Brain pericyte (primary cell): ENCODE measurements at regions not wholly inside any gene's neighbourhood (a gene's known extent, or its start where the extent isn't known, plus 50 kb on each side); places are given as distances from the start of the nearest gene placed in this dataset.
"Not testable (repeated sequence)": the region's sequence is repeated elsewhere in the genome, so short reads cannot be mapped to it uniquely, and the experiment has no call there.

Experiments used
- DNase-seq: peaks from one replicate; pipeline ENCODE4 v3.0.0-alpha.2; 2012; ENCODE audit warnings: low read depth, low spot score

DNA sequence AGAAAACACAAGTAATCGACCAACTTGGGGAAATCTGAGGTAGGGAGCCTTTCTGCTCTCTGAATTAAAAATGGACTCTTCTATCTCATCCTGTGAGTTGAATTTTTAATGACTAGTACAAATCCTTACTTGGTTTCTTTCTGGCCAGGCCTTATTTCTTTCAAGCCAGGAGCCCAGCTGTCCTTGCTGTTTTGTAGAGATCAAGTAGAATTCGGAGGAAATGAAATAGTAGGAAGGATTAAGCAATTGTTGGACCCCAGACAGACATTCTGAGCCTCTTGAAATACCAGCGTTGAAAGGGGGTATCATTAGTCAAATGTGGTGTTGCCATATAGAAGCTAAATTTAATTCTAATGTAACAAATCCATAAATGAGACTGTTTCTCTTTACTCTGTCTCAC is 53.7 kb upstream of the SMIM15 start:
- no peak for DNase-seq

GRCh38 chr5:61216741-61217140 is 54.5 kb upstream of the SMIM15 start:
- no peak for DNase-seq

GRCh38 chr5:61217214-61217613 is 54.9 kb upstream of the SMIM15 start:
- DNase-seq, result no peak

- DNase-seq, result no peak
Measured at GRCh38 chr5:61228229-61228628, 66.0 kb upstream of the SMIM15 start.

DNA sequence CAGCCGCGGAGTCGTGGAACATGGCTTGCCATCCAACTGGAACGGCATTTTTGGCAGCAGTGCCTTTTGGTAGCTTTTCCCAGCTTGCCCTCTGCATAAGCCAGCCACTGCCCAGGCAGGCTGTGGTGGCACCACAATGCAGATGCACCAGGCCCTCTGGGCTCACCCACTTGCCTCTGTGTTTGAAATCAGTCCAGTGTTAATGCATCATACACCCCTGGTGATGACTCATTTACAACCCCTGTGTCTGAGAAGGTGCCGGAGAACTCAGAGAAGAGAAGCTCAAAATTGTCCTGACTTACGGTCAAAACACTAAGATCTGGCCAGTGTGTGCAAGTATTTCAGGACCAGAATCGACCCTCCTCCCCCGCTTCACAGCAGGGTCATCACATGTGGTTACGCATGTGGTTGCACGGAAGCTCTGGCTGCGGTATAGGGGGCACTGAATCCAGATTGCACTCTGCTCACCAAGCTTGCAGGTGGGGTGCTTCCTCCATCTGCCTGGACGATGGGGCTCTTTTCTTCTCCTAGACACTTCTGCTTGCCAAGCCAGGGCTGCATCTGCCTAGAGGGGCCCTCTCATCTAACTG is 66.5 kb upstream of the SMIM15 start:
- no peak for DNase-seq

- no peak for DNase-seq
Measured at GRCh38 chr5:61229416-61229815, 67.1 kb upstream of the SMIM15 start.

GRCh38 chr5:61230492-61230891 is 68.2 kb upstream of the SMIM15 start:
- DNase-seq, result no peak

GRCh38 chr5:61231813-61232212 is 69.5 kb upstream of the SMIM15 start:
- DNase-seq, result no peak

- peak; percentile 42 for DNase-seq
Measured at GRCh38 chr5:61232490-61233050, 70.3 kb upstream of the SMIM15 start.

DNA sequence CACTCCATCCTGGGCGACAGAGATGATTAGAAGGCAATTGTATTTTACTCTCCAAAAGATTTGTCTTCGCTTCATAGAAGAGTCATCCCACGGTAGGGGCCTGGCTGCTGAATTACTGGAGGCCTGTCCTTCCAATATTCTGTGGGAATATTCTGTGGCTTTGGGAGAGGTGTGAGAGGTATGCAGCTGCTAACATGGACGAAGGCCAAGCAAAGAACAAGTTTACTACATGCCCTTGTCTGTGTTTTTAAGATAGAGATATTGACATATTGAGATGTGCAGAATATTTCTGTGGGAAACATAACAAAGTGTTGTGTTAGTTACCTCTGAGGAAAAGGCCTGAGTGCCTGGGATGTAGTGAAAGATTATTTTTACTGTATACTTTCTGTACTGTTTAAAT is 71.8 kb upstream of the SMIM15 start:
- no peak for DNase-seq

- not testable (repeated sequence) for DNase-seq
Measured at GRCh38 chr5:61236715-61237114, 74.4 kb upstream of the SMIM15 start.

DNA sequence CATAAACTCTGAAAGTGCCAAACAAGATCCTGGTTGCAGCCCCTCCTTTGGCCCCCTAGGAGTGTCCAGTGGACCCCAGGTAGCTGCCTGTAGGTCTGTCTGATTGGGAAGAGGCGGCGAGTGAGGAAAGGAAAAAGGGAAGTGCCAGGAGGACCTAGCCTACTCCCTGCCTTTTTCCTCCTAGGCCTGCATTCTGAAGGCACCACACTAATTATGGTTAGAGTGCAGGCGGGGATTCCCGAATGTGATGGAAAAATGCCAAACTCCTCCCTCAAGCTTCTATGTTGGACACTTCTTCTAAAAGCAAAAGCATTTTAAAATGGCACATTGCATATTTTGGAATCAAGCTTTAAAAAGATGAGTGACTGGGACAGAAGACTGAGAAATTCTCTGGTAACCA is 83.2 kb upstream of the SMIM15 start:
- no peak for DNase-seq

- no peak for DNase-seq
Measured at GRCh38 chr5:61245936-61246335, 83.7 kb upstream of the SMIM15 start.

- DNase-seq, result no peak
Measured at GRCh38 chr5:61246768-61247307, 84.6 kb upstream of the SMIM15 start.

- DNase-seq, result no peak
Measured at GRCh38 chr5:61251874-61252642, 80.0 kb upstream of the ZSWIM6 start.

- no peak for DNase-seq
Measured at GRCh38 chr5:61252643-61252925, 79.5 kb upstream of the ZSWIM6 start.

- no peak for DNase-seq
Measured at GRCh38 chr5:61253547-61253946, 78.5 kb upstream of the ZSWIM6 start.

- DNase-seq, result no peak
Measured at GRCh38 chr5:61254969-61255555, 77.0 kb upstream of the ZSWIM6 start.

GRCh38 chr5:61256474-61256873 is 75.6 kb upstream of the ZSWIM6 start:
- DNase-seq, result no peak

DNA sequence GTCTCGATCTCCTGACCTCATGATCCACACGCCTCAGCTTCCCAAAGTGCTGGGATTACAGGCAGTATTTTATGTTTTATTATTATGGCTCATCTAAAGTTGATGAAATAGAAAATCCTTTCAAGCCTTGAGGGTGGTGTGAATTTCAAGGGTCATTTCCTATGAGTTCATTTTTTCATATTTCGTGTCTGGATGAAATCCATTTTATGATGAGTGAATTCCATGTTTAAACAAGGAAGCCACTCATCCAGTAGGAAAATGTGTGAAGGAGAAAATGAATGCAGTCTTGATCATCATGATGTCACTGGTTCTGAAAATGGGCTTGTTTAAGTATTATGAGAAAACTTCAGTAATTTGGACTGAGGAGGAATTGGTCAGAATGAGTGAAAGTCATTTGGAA is 74.6 kb upstream of the ZSWIM6 start:
- no peak for DNase-seq

DNA sequence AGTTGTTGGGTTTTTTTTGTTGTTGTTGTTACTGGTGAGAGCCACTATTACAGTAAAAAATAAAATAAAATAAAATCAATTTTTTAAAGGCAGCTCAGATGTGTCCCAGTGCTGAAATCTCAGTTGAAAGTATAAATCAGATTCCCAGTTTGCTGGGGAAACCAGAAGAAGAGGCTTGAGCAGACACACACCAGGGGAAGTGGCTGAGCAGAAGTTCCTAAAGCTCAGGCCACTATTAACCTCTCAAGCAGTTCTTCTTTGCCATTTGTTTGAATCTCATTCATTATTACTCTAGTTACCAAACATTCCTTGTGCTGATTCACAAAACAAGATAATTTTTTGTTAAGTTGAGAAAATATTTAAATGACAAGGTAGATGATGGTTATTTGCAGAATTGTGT is 70.9 kb upstream of the ZSWIM6 start:
- no peak for DNase-seq

GRCh38 chr5:61262080-61262479 is 70.0 kb upstream of the ZSWIM6 start:
- no peak for DNase-seq

GRCh38 chr5:61263072-61263471 is 69.0 kb upstream of the ZSWIM6 start:
- DNase-seq, result no peak
